ENCODE measurements at regions not wholly inside any gene's neighbourhood (a gene's known extent, or its start where the extent isn't known, plus 50 kb on each side); places are given as distances from the start of the nearest gene placed in this dataset.

DNA sequence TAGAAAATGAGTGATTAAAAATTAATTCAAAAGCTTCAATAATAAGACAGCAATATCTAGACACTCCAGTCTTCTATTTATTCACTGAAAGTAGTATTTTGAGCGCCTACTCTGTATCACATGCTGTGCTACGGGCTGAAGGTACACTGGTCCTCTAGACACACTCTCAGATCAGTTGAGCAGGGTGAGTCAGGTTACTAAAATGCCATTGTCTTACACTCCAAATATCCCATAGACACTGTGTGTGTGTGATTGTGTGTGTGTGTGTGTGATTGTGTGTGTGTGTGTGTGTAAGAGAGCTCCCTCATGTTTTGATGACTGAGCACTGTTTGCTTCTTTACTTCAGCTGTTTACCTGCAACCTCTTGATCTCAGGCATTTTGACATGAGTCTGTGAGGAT is 342.8 kb upstream of the BOD1L1 start:
- no peaks in the 10 kb centered on the region for H3K9me3 ChIP-seq (ENCODE audit: control insufficient read depth, insufficient read depth, low read length)
- no peaks in the 10 kb centered on the region for H4K20me1 ChIP-seq (ENCODE audit: control insufficient read depth, insufficient read depth, low read depth, low read length)
- H3F3A ChIP-seq (ENCODE audit: control insufficient read depth, insufficient read depth): no peaks in the 10 kb centered on the region
- no peaks in the 10 kb centered on the region for H3K9me2 ChIP-seq (replicated peaks; ENCODE audit: control insufficient read depth, low read length)
- no peaks in the 10 kb centered on the region for H3K4me1 ChIP-seq (ENCODE audit: control insufficient read depth, low read length)
- H3K4me3 ChIP-seq (ENCODE audit: low read length): no peak overlapping the region
- TF ChIP-seq, protein P1, sequence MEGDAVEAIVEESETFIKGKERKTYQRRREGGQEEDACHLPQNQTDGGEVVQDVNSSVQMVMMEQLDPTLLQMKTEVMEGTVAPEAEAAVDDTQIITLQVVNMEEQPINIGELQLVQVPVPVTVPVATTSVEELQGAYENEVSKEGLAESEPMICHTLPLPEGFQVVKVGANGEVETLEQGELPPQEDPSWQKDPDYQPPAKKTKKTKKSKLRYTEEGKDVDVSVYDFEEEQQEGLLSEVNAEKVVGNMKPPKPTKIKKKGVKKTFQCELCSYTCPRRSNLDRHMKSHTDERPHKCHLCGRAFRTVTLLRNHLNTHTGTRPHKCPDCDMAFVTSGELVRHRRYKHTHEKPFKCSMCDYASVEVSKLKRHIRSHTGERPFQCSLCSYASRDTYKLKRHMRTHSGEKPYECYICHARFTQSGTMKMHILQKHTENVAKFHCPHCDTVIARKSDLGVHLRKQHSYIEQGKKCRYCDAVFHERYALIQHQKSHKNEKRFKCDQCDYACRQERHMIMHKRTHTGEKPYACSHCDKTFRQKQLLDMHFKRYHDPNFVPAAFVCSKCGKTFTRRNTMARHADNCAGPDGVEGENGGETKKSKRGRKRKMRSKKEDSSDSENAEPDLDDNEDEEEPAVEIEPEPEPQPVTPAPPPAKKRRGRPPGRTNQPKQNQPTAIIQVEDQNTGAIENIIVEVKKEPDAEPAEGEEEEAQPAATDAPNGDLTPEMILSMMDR (IDR thresholded peaks at IDR 0.05; ENCODE audit: low read depth, low read length, poor library complexity, severe bottlenecking): no peak
- TF ChIP-seq EZH2phosphoT487 (IDR thresholded peaks at IDR 0.05; ENCODE audit: borderline replicate concordance, low read length): no peak
- no peak overlapping the region for H3K4me2 ChIP-seq (ENCODE audit: low read length)
- no peak overlapping the region for H3K27ac ChIP-seq (ENCODE audit: low read depth, low read length)
- no peaks in the 10 kb centered on the region for H3K27me3 ChIP-seq (ENCODE audit: control insufficient read depth, low read length)
- no peaks in the 10 kb centered on the region for H3K36me3 ChIP-seq (ENCODE audit: control insufficient read depth, low read length)
- no peaks in the 10 kb centered on the region for H3K79me2 ChIP-seq (ENCODE audit: control insufficient read depth, low read length)

DNA sequence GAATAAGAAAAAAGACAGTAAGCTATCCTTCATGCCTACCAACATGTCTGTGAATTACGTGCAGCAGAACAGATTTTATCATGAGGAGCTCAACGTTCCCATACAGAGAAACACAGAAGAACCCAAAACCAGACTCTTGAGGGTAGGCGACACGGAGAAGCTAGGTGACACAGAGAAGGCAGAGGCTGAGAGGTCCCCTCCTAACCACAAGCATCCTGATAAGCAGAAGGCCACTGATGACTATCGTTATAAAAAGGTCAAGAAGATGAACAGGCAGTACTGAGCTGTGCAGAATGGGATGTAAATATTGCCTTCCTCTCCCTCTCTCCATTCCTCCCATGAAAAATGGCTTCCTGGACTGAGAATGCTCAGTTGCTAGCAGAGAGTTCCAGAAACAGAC is 350.2 kb upstream of the BOD1L1 start:
- H3K4me2 ChIP-seq (ENCODE audit: low read length): no peak overlapping the region
- no peaks in the 10 kb centered on the region for H3F3A ChIP-seq (ENCODE audit: control insufficient read depth, insufficient read depth)
- no peak for TF ChIP-seq EZH2phosphoT487 (IDR thresholded peaks at IDR 0.05; ENCODE audit: borderline replicate concordance, low read length)
- TF ChIP-seq, protein P1 (IDR thresholded peaks at IDR 0.05; ENCODE audit: low read depth, low read length, poor library complexity, severe bottlenecking): no peak
- H3K9me2 ChIP-seq (replicated peaks; ENCODE audit: control insufficient read depth, low read length): no peaks in the 10 kb centered on the region
- H3K79me2 ChIP-seq (ENCODE audit: control insufficient read depth, low read length): no peaks in the 10 kb centered on the region
- no peak overlapping the region for H3K27ac ChIP-seq (ENCODE audit: low read depth, low read length)
- H3K27me3 ChIP-seq (ENCODE audit: control insufficient read depth, low read length): no peaks in the 10 kb centered on the region
- H4K20me1 ChIP-seq (ENCODE audit: control insufficient read depth, insufficient read depth, low read depth, low read length): no peaks in the 10 kb centered on the region
- H3K9me3 ChIP-seq (ENCODE audit: control insufficient read depth, insufficient read depth, low read length): no peaks in the 10 kb centered on the region
- no peak overlapping the region for H3K4me3 ChIP-seq (ENCODE audit: low read length)
- H3K36me3 ChIP-seq (ENCODE audit: control insufficient read depth, low read length): no peaks in the 10 kb centered on the region
- H3K4me1 ChIP-seq (ENCODE audit: control insufficient read depth, low read length): no peaks in the 10 kb centered on the region

DNA sequence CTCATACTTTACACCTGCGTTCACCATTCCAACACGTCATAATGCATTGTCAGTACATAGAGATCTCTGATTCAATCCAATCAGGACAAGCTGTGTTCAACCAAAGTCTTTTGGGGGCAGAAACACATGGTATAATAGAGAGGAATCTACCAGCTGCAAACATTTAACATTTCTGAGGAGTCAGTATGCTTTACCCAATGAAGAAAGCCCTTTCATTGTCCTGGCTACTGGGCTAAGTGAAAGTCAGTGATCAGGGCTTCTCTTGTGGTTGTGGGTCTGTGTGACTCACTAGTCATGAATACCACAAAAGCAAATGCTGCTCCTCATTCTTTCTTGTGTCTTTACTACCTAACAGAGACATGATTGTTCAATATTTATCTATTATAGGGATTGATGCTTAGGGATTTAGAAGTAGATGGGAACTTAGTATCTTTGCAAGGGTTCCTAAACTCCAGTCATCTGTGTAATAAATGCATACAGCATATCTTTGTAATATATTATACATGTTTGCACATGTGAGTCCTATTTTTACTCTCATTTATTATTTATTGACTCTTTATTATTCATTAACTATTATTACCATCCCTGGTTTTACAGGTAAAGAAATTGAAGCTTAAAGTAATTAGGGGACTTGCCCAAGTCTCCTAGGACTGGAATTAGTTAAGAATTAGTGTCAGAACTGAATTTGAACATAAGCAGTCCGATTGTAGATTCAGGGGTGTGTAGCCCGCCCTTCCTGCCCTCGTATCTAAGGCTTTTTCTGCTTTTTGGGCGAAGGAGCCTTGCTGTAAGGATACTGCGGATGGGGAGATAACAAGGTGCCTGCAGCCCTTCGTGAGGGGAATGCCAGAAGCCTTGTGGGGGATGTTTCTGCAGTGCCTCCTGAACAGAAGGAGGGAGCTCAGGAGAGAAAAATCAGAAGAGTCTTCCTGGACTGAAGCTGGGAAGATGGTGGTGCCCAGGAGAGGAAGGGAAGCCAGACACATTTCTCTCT is 353.1 kb upstream of the BOD1L1 start:
- Histone ChIP-seq H3K4me2 (ENCODE audit: low read length) (no peak overlapping the region), H3K9me2 (replicated peaks; ENCODE audit: control insufficient read depth, low read length) (no peaks in the 10 kb centered on the region)
- TF ChIP-seq, protein P1 (IDR thresholded peaks at IDR 0.05; ENCODE audit: low read depth, low read length, poor library complexity, severe bottlenecking): no peak
- TF ChIP-seq EZH2phosphoT487 (IDR thresholded peaks at IDR 0.05; ENCODE audit: borderline replicate concordance, low read length): no peak

More for the DNA sequence above, 353.1 kb upstream of the BOD1L1 start:
- H3K36me3 ChIP-seq (ENCODE audit: control insufficient read depth, low read length): no peaks in the 10 kb centered on the region
- H3K4me1 ChIP-seq (ENCODE audit: control insufficient read depth, low read length): no peaks in the 10 kb centered on the region
- no peaks in the 10 kb centered on the region for H3K27me3 ChIP-seq (ENCODE audit: control insufficient read depth, low read length)
- H3K27ac ChIP-seq (ENCODE audit: low read depth, low read length): no peak overlapping the region
- H3K79me2 ChIP-seq (ENCODE audit: control insufficient read depth, low read length): no peaks in the 10 kb centered on the region
- no peaks in the 10 kb centered on the region for H3K9me3 ChIP-seq (ENCODE audit: control insufficient read depth, insufficient read depth, low read length)
- no peak overlapping the region for H3K4me3 ChIP-seq (ENCODE audit: low read length)
- no peaks in the 10 kb centered on the region for H3F3A ChIP-seq (ENCODE audit: control insufficient read depth, insufficient read depth)
- no peaks in the 10 kb centered on the region for H4K20me1 ChIP-seq (ENCODE audit: control insufficient read depth, insufficient read depth, low read depth, low read length)

Data from DOHH2 (cell line).